ENCODE measurements at regions not wholly inside any gene's neighbourhood (a gene's known extent, or its start where the extent isn't known, plus 50 kb on each side); places are given as distances from the start of the nearest gene placed in this dataset.

DNA sequence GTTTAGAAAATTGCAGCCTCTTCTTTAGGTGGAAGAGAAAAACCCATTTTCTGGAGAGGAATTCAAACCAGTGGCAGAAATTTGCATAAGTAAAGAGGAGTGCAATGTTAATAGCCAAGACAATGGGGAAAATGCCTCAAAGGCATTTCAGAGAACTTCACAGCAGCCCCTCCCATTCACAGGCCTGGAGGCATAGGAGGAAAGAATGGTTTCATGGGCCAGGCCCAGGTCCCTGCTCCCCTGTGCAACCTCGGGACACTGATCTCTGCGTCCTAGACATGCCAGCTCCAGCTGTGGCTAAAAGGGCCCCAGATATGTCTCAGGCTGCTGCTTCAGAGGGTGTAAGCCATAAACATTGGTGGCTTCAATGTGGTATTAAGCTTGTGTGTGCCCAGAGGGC is 161.8 kb upstream of the CENPE start:
- no peaks in the 10 kb centered on the region for H3K79me2 ChIP-seq (ENCODE audit: insufficient read depth, low read length)
- ChIA-PET CTCF (ENCODE audit: low intra/inter-chr PET ratio, low total read pairs) (no interaction called here), POLR2A (no interaction called here)
- H3K9me3 ChIP-seq (ENCODE audit: low read length), result peaks cover 24% of the 10 kb centered on the region
- TF ChIP-seq, protein P1, sequence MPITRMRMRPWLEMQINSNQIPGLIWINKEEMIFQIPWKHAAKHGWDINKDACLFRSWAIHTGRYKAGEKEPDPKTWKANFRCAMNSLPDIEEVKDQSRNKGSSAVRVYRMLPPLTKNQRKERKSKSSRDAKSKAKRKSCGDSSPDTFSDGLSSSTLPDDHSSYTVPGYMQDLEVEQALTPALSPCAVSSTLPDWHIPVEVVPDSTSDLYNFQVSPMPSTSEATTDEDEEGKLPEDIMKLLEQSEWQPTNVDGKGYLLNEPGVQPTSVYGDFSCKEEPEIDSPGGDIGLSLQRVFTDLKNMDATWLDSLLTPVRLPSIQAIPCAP (CRISPR knock-in tag; IDR thresholded peaks at IDR 0.05; ENCODE audit: low read depth), result no peak
- TF ChIP-seq ZNF782 (CRISPR knock-in tag; IDR thresholded peaks at IDR 0.05; ENCODE audit: borderline replicate concordance) (no peak), ZC3H13 (CRISPR knock-in tag; IDR thresholded peaks at IDR 0.05) (no peak), ZNF468 (CRISPR knock-in tag; IDR thresholded peaks at IDR 0.05) (no peak), ZFP36 (IDR thresholded peaks at IDR 0.05; ENCODE audit: borderline replicate concordance, low read depth, low read length, partially characterized antibody) (peak; percentile 51)
- WGBS (ENCODE audit: low lambda C conversion rate), result no CpG with 5 or more reads among the region's 2 CpGs
- FAIRE-seq, result no peak
- H3K36me3 ChIP-seq (replicated peaks in 1 of 2; ENCODE audit: control insufficient read depth in 1 of 2, insufficient read depth in 2 of 2, low read length in 2 of 2), result no peaks in the 10 kb centered on the region
- H3K9ac ChIP-seq (ENCODE audit: insufficient read depth, low read depth, low read length), result no peak overlapping the region
- DNase-seq (ENCODE audit: low spot score), result no peak
- no peaks in the 10 kb centered on the region for H3K4me1 ChIP-seq (ENCODE audit: insufficient read depth, low read length)
- BruUV-seq (replicated peaks), result no TSS peak
- H3K27me3 ChIP-seq (ENCODE audit: control insufficient read depth in 1 of 2, insufficient read depth in 2 of 2, low read length in 2 of 2), result no peaks in the 10 kb centered on the region; a peak in 1 of 5 replicates
- H4K20me1 ChIP-seq (ENCODE audit: insufficient read depth, low read length), result no peaks in the 10 kb centered on the region
- no peak overlapping the region for H3K27ac ChIP-seq (ENCODE audit: extremely low read length, insufficient read depth, low read length)
- H3K4me3 ChIP-seq (replicated peaks in 1 of 3; ENCODE audit: insufficient read depth in 1 of 3, low read depth in 2 of 3, low read length in 3 of 3), result no peak overlapping the region
- no peak for ATAC-seq
- intact Hi-C loops (cut with micrococcal nuclease; ENCODE audit: unreplicated experiment) (no loop called here), in situ Hi-C loops (cut with HindIII; ENCODE audit: extremely low pct_ligation_motif_present, low pct_unique_long_range_greater_than_20kb) (no loop called here)
- H2AFZ ChIP-seq (ENCODE audit: low read length), result no peak overlapping the region
- no peak overlapping the region for H3K4me2 ChIP-seq (ENCODE audit: low read depth, low read length)

- peaks cover 7% of the 10 kb centered on the region for H3K9me3 ChIP-seq (ENCODE audit: low read length)
- POLR2A ChIA-PET, result no interaction called here
- no peak overlapping the region for H2AFZ ChIP-seq (ENCODE audit: low read length)
- ATAC-seq (no peak), DNase-seq (ENCODE audit: low spot score) (no peak), FAIRE-seq (no peak)
- H3K27me3 ChIP-seq (ENCODE audit: control insufficient read depth in 1 of 2, insufficient read depth in 2 of 2, low read length in 2 of 2), result no peaks in the 10 kb centered on the region
- no peaks in the 10 kb centered on the region for H4K20me1 ChIP-seq (ENCODE audit: insufficient read depth, low read length)
- no peak overlapping the region for H3K4me3 ChIP-seq (replicated peaks in 1 of 3; ENCODE audit: insufficient read depth in 1 of 3, low read depth in 2 of 3, low read length in 3 of 3)
- CTCF ChIA-PET (ENCODE audit: low intra/inter-chr PET ratio, low total read pairs), result no interaction called here
- no peak overlapping the region for H3K27ac ChIP-seq (ENCODE audit: extremely low read length, insufficient read depth, low read length)
- WGBS (ENCODE audit: low lambda C conversion rate), result 71% methylated on average over 2 of the region's 2 CpGs
- H3K9ac ChIP-seq (ENCODE audit: insufficient read depth, low read depth, low read length), result no peak overlapping the region
- in situ Hi-C loops (cut with HindIII; ENCODE audit: extremely low pct_ligation_motif_present, low pct_unique_long_range_greater_than_20kb) (no loop called here), intact Hi-C loops (cut with micrococcal nuclease; ENCODE audit: unreplicated experiment) (no loop called here)
- H3K79me2 ChIP-seq (ENCODE audit: insufficient read depth, low read length), result no peaks in the 10 kb centered on the region
- H3K4me2 ChIP-seq (ENCODE audit: low read depth, low read length), result no peak overlapping the region
- H3K4me1 ChIP-seq (ENCODE audit: insufficient read depth, low read length), result no peaks in the 10 kb centered on the region
- no TSS peak for BruUV-seq (replicated peaks)
- H3K36me3 ChIP-seq (replicated peaks in 1 of 2; ENCODE audit: control insufficient read depth in 1 of 2, insufficient read depth in 2 of 2, low read length in 2 of 2), result no peaks in the 10 kb centered on the region
- TF ChIP-seq ZNF280D (CRISPR knock-in tag; IDR thresholded peaks at IDR 0.05) (no peak), EEA1 (CRISPR knock-in tag; IDR thresholded peaks at IDR 0.05; ENCODE audit: borderline replicate concordance) (no peak), ZNF225 (CRISPR knock-in tag; IDR thresholded peaks at IDR 0.05) (no peak)
- TF ChIP-seq, protein P2, sequence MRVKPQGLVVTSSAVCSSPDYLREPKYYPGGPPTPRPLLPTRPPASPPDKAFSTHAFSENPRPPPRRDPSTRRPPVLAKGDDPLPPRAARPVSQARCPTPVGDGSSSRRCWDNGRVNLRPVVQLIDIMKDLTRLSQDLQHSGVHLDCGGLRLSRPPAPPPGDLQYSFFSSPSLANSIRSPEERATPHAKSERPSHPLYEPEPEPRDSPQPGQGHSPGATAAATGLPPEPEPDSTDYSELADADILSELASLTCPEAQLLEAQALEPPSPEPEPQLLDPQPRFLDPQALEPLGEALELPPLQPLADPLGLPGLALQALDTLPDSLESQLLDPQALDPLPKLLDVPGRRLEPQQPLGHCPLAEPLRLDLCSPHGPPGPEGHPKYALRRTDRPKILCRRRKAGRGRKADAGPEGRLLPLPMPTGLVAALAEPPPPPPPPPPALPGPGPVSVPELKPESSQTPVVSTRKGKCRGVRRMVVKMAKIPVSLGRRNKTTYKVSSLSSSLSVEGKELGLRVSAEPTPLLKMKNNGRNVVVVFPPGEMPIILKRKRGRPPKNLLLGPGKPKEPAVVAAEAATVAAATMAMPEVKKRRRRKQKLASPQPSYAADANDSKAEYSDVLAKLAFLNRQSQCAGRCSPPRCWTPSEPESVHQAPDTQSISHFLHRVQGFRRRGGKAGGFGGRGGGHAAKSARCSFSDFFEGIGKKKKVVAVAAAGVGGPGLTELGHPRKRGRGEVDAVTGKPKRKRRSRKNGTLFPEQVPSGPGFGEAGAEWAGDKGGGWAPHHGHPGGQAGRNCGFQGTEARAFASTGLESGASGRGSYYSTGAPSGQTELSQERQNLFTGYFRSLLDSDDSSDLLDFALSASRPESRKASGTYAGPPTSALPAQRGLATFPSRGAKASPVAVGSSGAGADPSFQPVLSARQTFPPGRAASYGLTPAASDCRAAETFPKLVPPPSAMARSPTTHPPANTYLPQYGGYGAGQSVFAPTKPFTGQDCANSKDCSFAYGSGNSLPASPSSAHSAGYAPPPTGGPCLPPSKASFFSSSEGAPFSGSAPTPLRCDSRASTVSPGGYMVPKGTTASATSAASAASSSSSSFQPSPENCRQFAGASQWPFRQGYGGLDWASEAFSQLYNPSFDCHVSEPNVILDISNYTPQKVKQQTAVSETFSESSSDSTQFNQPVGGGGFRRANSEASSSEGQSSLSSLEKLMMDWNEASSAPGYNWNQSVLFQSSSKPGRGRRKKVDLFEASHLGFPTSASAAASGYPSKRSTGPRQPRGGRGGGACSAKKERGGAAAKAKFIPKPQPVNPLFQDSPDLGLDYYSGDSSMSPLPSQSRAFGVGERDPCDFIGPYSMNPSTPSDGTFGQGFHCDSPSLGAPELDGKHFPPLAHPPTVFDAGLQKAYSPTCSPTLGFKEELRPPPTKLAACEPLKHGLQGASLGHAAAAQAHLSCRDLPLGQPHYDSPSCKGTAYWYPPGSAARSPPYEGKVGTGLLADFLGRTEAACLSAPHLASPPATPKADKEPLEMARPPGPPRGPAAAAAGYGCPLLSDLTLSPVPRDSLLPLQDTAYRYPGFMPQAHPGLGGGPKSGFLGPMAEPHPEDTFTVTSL (CRISPR knock-in tag; IDR thresholded peaks at IDR 0.05; ENCODE audit: borderline replicate concordance), result no peak
Observed at GRCh38 chr4:103354006-103354405, 155.9 kb upstream of the CENPE start.

All from HepG2 (cell line).